ENCODE measurements at regions not wholly inside any gene's neighbourhood (a gene's known extent, or its start where the extent isn't known, plus 50 kb on each side); places are given as distances from the start of the nearest gene placed in this dataset.
"Not testable (repeated sequence)": the region's sequence is repeated elsewhere in the genome, so short reads cannot be mapped to it uniquely, and the experiment has no call there.

GRCh38 chr11:45396394-45396793 lies 110.3 kb upstream of the SYT13 start:
- no peak overlapping the region for H3K4me3 ChIP-seq (ENCODE audit: low read length)
- no peak for DNase-seq (ENCODE audit: low read depth, low spot score)

GRCh38 chr11:45395947-45396346 lies 109.8 kb upstream of the SYT13 start:
- DNase-seq (ENCODE audit: low read depth, low spot score), result no peak
- H3K4me3 ChIP-seq (ENCODE audit: low read length), result no peak overlapping the region

- H3K4me3 ChIP-seq (ENCODE audit: low read length), result no peak overlapping the region
Measured at GRCh38 chr11:45395421-45395820, 109.3 kb upstream of the SYT13 start.

GRCh38 chr11:45394294-45395085 lies 108.3 kb upstream of the SYT13 start:
- DNase-seq (ENCODE audit: low read depth, low spot score), result no peak
- no peak overlapping the region for H3K4me3 ChIP-seq (ENCODE audit: low read length)

More at GRCh38 chr11:45395421-45395820, 109.3 kb upstream of the SYT13 start:
- DNase-seq (ENCODE audit: low read depth, low spot score), result no peak

GRCh38 chr11:45393826-45394225 lies 107.7 kb upstream of the SYT13 start:
- H3K4me3 ChIP-seq (ENCODE audit: low read length), result no peak overlapping the region
- no peak for DNase-seq (ENCODE audit: low read depth, low spot score)

GRCh38 chr11:45393334-45393733 lies 107.2 kb upstream of the SYT13 start:
- no peak overlapping the region for H3K4me3 ChIP-seq (ENCODE audit: low read length)
- DNase-seq (ENCODE audit: low read depth, low spot score), result no peak

GRCh38 chr11:45392591-45393091 lies 106.5 kb upstream of the SYT13 start:
- H3K4me3 ChIP-seq (ENCODE audit: low read length), result no peak overlapping the region

GRCh38 chr11:45392154-45392553 lies 106.0 kb upstream of the SYT13 start:
- no peak overlapping the region for H3K4me3 ChIP-seq (ENCODE audit: low read length)

More at GRCh38 chr11:45392591-45393091, 106.5 kb upstream of the SYT13 start:
- DNase-seq (ENCODE audit: low read depth, low spot score), result no peak

GRCh38 chr11:45391168-45391850 lies 105.2 kb upstream of the SYT13 start:
- no peak for DNase-seq (ENCODE audit: low read depth, low spot score)
- H3K4me3 ChIP-seq (ENCODE audit: low read length), result no peak overlapping the region

More at GRCh38 chr11:45392154-45392553, 106.0 kb upstream of the SYT13 start:
- DNase-seq (ENCODE audit: low read depth, low spot score), result no peak

- DNase-seq (ENCODE audit: low read depth, low spot score), result no peak
- no peak overlapping the region for H3K4me3 ChIP-seq (ENCODE audit: low read length)
Measured at GRCh38 chr11:45390407-45390806, 104.3 kb upstream of the SYT13 start.

- no peak overlapping the region for H3K4me3 ChIP-seq (ENCODE audit: low read length)
- no peak for DNase-seq (ENCODE audit: low read depth, low spot score)
Measured at GRCh38 chr11:45388472-45388871, 102.3 kb upstream of the SYT13 start.

GRCh38 chr11:45387885-45388284 lies 101.7 kb upstream of the SYT13 start:
- not testable (repeated sequence) for H3K4me3 ChIP-seq (ENCODE audit: low read length); DNase-seq (ENCODE audit: low read depth, low spot score)

GRCh38 chr11:45386972-45387371 lies 100.8 kb upstream of the SYT13 start:
- no peak overlapping the region for H3K4me3 ChIP-seq (ENCODE audit: low read length)
- DNase-seq (ENCODE audit: low read depth, low spot score), result no peak

- DNase-seq (ENCODE audit: low read depth, low spot score), result peak; percentile 95
- H3K4me3 ChIP-seq (ENCODE audit: low read length), result peak overlapping the region; percentile 27
Measured at GRCh38 chr11:45385844-45386243, 99.7 kb upstream of the SYT13 start.

GRCh38 chr11:45385423-45385822 lies 99.3 kb upstream of the SYT13 start:
- no peak for DNase-seq (ENCODE audit: low read depth, low spot score)
- peak overlapping the region; percentile 27 for H3K4me3 ChIP-seq (ENCODE audit: low read length)

GRCh38 chr11:45384711-45385241 lies 98.6 kb upstream of the SYT13 start:
- DNase-seq (ENCODE audit: low read depth, low spot score), result no peak
- no peak overlapping the region; the same call in 1 of the 2 replicates for H3K4me3 ChIP-seq (ENCODE audit: low read length)

GRCh38 chr11:45384016-45384415 lies 97.9 kb upstream of the SYT13 start:
- DNase-seq (ENCODE audit: low read depth, low spot score), result no peak
- no peak overlapping the region for H3K4me3 ChIP-seq (ENCODE audit: low read length)

GRCh38 chr11:45383224-45383623 lies 97.1 kb upstream of the SYT13 start:
- DNase-seq (ENCODE audit: low read depth, low spot score), result peak; percentile 74
- H3K4me3 ChIP-seq (ENCODE audit: low read length), result peak overlapping the region; percentile 9

- H3K4me3 ChIP-seq (ENCODE audit: low read length), result no peak overlapping the region
- DNase-seq (ENCODE audit: low read depth, low spot score), result no peak
Measured at GRCh38 chr11:45382133-45382878, 96.2 kb upstream of the SYT13 start.

All from Jurkat, Clone E6-1 (cell line).